A549 (cell line): ENCODE measurements at regions not wholly inside any gene's neighbourhood (a gene's known extent, or its start where the extent isn't known, plus 50 kb on each side); places are given as distances from the start of the nearest gene placed in this dataset.

ENCODE experiments used
- ATAC-seq, 2 experiments: fragments of 200-7000 bp in 1 of 2; fragments of >200 bp in 1 of 2; cut with Nextera tagmentation in 1 of 2; cut with Tn5 transposase in 1 of 2; 3 replicates each; pipeline versions ENCODE4 v1.8.0 to v1.9.1; 2018 to 2020; ENCODE audit warnings: mild to moderate bottlenecking in 1 of 2, moderate library complexity in 1 of 2
- CTCF ChIA-PET: fragments of 300-600 bp; sonication (Branson Sonifier 250); formaldehyde crosslinking; extraction: SDS; loops from one replicate; lab custom pipeline; 2021; ENCODE audit warnings: antibody characterized with exemption, inconsistent platforms; lab: Yijun Ruan, JAX
- POLR2A ChIA-PET: fragments of 350-600 bp; formaldehyde crosslinking; extraction: SDS; loops from one replicate; lab custom pipeline; 2021; ENCODE audit warnings: antibody characterized with exemption, inconsistent platforms; lab: Yijun Ruan, JAX
- DNase-seq, 2 experiments: peaks; one replicate each; pipeline versions ENCODE4 v3.0.0 to v3.0.0-alpha.2; 2011 to 2016; ENCODE audit warnings: low read depth in 1 of 2, low spot score in 1 of 2
- FAIRE-seq: peaks from 2 replicates; lab custom pipeline; 2011; peaks lifted over from hg19 to GRCh38; lab: Jason Lieb, UNC
- H3K27ac ChIP-seq, 2 experiments: fragments of >200 bp; sonication (Bioruptor Twin); formaldehyde crosslinking; 3 replicates each; pipeline ENCODE4 v1.5.1; 2016 to 2017
- H3K4me1 ChIP-seq: fragments of >200 bp; sonication (Bioruptor Twin); formaldehyde crosslinking; 3 replicates; pipeline ENCODE4 v1.6.1; 2016
- H3K4me2 ChIP-seq: fragments of >200 bp; sonication (Bioruptor Twin); formaldehyde crosslinking; 3 replicates; pipeline ENCODE4 v1.6.1; 2016
- H3K4me3 ChIP-seq: fragments of >200 bp; sonication (Bioruptor Twin); formaldehyde crosslinking; 3 replicates; pipeline ENCODE4 v1.5.1; 2016
- H3K9me3 ChIP-seq: fragments of >200 bp; sonication (Bioruptor Twin); formaldehyde crosslinking; 3 replicates; pipeline ENCODE4 v1.6.1; 2016
- CBX8 ChIP-seq: fragments of 200-600 bp; sonication (generic); IDR thresholded peaks from 2 replicates; pipeline ENCODE4 v1.6.1; 2016
- CHD2 ChIP-seq: fragments of 150-350 bp; IDR thresholded peaks from 2 replicates; pipeline ENCODE4 v1.6.1; 2014; ENCODE audit warnings: low read length; ENCODE audit not compliant: partially characterized antibody
- CHD4 ChIP-seq: fragments of 200-600 bp; sonication (generic); IDR thresholded peaks from 2 replicates; pipeline ENCODE4 v1.6.1; 2016; ENCODE audit warnings: antibody characterized with exemption, mild to moderate bottlenecking, borderline replicate concordance
- EHMT2 ChIP-seq: fragments of 200-600 bp; sonication (generic); IDR thresholded peaks from 2 replicates; pipeline ENCODE4 v1.6.1; 2016; ENCODE audit warnings: antibody characterized with exemption, low read depth, mild to moderate bottlenecking, moderate library complexity
- ELK1 ChIP-seq: fragments of 150-350 bp; IDR thresholded peaks from 2 replicates; pipeline ENCODE4 v1.6.1; 2014; ENCODE audit warnings: low read depth, mild to moderate bottlenecking, low read length
- EP300 ChIP-seq, 2 experiments: fragments of >200 bp; sonication (Bioruptor Twin); formaldehyde crosslinking; IDR thresholded peaks; 2 replicates in 1 of 2; 3 replicates in 1 of 2; pipeline ENCODE4 v1.6.1; 2016 to 2017
- FOSL2 ChIP-seq, 2 experiments: fragments of 450-650 bp in 1 of 2; fragments of >200 bp in 1 of 2; sonication (Bioruptor Twin) in 1 of 2; formaldehyde crosslinking; IDR thresholded peaks; 2 replicates each; pipeline versions ENCODE4 v1.5.0 to v1.6.1; 2016 to 2020; ENCODE audit warnings: mild to moderate bottlenecking in 1 of 2, moderate library complexity in 1 of 2
- FOXS1 ChIP-seq: fragments of 250-450 bp; sonication (Bioruptor Pico); IDR thresholded peaks from 2 replicates; pipeline ENCODE4 v1.5.0; 2020; ENCODE audit warnings: mild to moderate bottlenecking, moderate library complexity
- HEYL ChIP-seq: fragments of 250-450 bp; sonication (Bioruptor Pico); IDR thresholded peaks from 2 replicates; pipeline ENCODE4 v1.8.0; 2021; ENCODE audit warnings: mild to moderate bottlenecking, moderate library complexity
- HOXB5 ChIP-seq: fragments of 250-450 bp; sonication (Bioruptor Pico); IDR thresholded peaks from 2 replicates; pipeline ENCODE4 v1.5.0; 2020; ENCODE audit warnings: mild to moderate bottlenecking, moderate library complexity
- KDM1A ChIP-seq: fragments of 200-600 bp; sonication (generic); IDR thresholded peaks from 2 replicates; pipeline ENCODE4 v1.6.1; 2016; ENCODE audit warnings: low read depth, mild to moderate bottlenecking
- MAZ ChIP-seq: fragments of 150-350 bp; IDR thresholded peaks from 2 replicates; pipeline ENCODE4 v1.6.1; 2014; ENCODE audit warnings: antibody characterized with exemption, low read depth, low read length, borderline replicate concordance
- PHF8 ChIP-seq: fragments of 200-600 bp; sonication (generic); IDR thresholded peaks from 2 replicates; pipeline ENCODE4 v1.6.1; 2016; ENCODE audit warnings: low read depth, mild to moderate bottlenecking, antibody characterized with exemption, moderate library complexity, borderline replicate concordance
- POLR2AphosphoS2 ChIP-seq: conservative IDR thresholded peaks from 2 replicates; pipeline ENCODE4 v1.6.1; 2012; ENCODE audit warnings: low read length, improper control_type of control experiment, inconsistent platforms
- RAD21 ChIP-seq, 2 experiments: fragments of >200 bp in 1 of 2; sonication (Bioruptor Twin) in 1 of 2; formaldehyde crosslinking in 1 of 2; IDR thresholded peaks in 1 of 2; conservative IDR thresholded peaks in 1 of 2; 2 replicates in 1 of 2; 3 replicates in 1 of 2; pipeline ENCODE4 v1.6.1; 2012 to 2018; ENCODE audit warnings: inconsistent platforms in 1 of 2
- RARB ChIP-seq: fragments of 250-450 bp; sonication (Bioruptor Pico); IDR thresholded peaks from 2 replicates; pipeline ENCODE4 v1.8.0; 2021; ENCODE audit warnings: mild to moderate bottlenecking, moderate library complexity
- SMC3 ChIP-seq: fragments of >200 bp; sonication (Bioruptor Twin); formaldehyde crosslinking; IDR thresholded peaks from 3 replicates; pipeline ENCODE4 v1.6.1; 2018; ENCODE audit warnings: inconsistent platforms
- TP53 ChIP-seq: fragments of 250-450 bp; sonication (Bioruptor Pico); IDR thresholded peaks from 2 replicates; pipeline ENCODE4 v1.5.0; 2021; ENCODE audit warnings: mild to moderate bottlenecking, moderate library complexity
- ZC3H11A ChIP-seq: fragments of 450-650 bp; IDR thresholded peaks from 2 replicates; pipeline ENCODE4 v1.6.1; 2014; ENCODE audit warnings: antibody characterized with exemption, mild to moderate bottlenecking
- ZNF302 ChIP-seq: fragments of 250-450 bp; sonication (Bioruptor Pico); IDR thresholded peaks from 2 replicates; pipeline ENCODE4 v1.9.0; 2021; ENCODE audit warnings: inconsistent platforms, mild to moderate bottlenecking, moderate library complexity
- WGBS: methylation state at CpG from one replicate; pipeline ENCODE4 v1.1.6; 2017; ENCODE audit errors: missing lambda C conversion rate; 5-methylcytosine and 5-hydroxymethylcytosine counted together
- TF ChIP-seq, protein P1 (sequence below): IDR thresholded peaks from 2 replicates; pipeline ENCODE4 v1.6.1; 2012
- TF ChIP-seq, protein P2 (sequence below): fragments of 250-450 bp; sonication (Bioruptor Pico); IDR thresholded peaks from 2 replicates; pipeline ENCODE4 v1.5.0; 2020; ENCODE audit warnings: low read depth, mild to moderate bottlenecking, moderate library complexity
- TF ChIP-seq, protein P3 (sequence below): fragments of >200 bp; sonication (Bioruptor Twin); formaldehyde crosslinking; IDR thresholded peaks from 2 replicates; pipeline ENCODE4 v1.6.1; 2016

DNA sequence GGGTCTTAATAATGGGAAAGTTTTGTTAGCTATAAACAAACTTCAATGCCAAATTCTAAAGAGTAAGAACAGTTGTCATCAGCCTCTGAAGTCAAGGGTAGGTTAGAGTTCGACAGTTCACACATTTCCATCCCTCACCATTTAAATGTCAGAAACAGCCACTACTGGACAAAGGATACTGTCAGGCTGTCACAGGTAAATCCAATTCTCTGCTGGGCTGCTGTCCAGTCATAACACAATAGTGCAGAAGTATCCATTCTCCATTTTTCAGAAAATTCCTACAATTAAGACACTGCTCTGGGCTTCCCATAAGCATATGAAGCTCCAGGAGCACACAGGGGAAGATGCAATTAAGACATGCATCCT, 221.4 kb downstream of the RPS29 start:
- ChIA-PET CTCF (interaction anchor here (1.2 kb wide), 1 partner anchor 58 kb away, joined by 3 read pairs; no protein-coding TSS in a partner anchor), POLR2A (no interaction called here)
- Histone ChIP-seq H3K4me3 (no peak overlapping the region), H3K4me1 (no peaks in the 10 kb centered on the region), H3K9me3 (no peaks in the 10 kb centered on the region), H3K27ac (no peak overlapping the region), H3K4me2 (no peak overlapping the region)
- no peak for ATAC-seq
- TF ChIP-seq CHD2 (no peak), RAD21 (conservative IDR thresholded peaks at IDR 0.05 in 1 of 2, IDR thresholded peaks at IDR 0.05 in 1 of 2) (no peak), ZNF302 (CRISPR knock-in tag) (no peak), FOSL2 (IDR thresholded peaks at IDR 0.05) (no peak), FOSL2 (CRISPR knock-in tag; IDR thresholded peaks at IDR 0.05) (no peak), CHD4 (no peak)
- WGBS = 0% methylated on average over 1 of the region's 1 CpG
- DNase-seq = no peak
- FAIRE-seq = no peak

DNA sequence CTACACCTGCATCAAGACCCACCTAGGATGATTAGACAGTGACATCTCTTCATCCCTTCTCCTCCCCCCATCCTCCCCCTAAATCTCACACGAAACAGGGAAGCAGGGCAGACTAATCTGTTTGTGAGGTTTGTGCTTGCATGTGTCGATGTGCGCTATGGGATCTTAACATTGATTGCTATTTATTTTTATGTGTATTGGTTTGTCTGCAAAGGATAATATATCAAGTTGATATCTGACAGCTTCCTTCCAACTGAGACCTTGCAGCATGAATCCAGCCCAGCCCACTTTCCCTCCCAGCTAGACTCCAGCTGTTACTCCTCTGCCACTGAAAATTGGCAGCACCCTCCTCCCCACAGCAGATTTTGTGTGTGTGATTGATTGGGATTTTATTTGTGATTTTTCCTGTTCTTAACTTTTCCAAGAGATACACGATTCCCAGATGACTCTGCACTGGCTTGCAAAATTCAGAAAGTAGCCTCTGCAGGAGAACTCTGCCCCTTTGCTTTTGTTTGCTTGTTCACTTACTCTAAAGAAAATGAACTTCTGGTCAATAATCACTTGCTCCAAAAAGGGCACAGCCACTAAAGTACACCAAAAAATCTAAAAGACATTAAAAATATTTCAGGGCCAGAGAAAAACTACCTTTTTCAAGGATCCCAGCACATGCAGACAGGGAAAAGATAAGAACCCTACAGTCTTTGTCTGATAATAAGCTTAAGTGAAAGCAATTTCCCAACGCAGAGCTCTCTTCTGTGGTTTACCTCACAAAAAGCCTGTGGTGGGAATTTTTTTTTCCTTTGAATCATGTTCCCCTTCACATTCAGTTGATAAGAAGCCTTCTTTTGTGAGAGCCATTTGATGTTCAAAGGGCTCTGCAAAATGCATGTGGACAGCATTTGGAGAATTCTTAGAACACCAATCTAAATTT, 222.1 kb downstream of the RPS29 start:
- no peak for ATAC-seq
- no peak overlapping the region for H3K4me3 ChIP-seq
- no peak overlapping the region for H3K27ac ChIP-seq
- FAIRE-seq = no peak
- H3K4me2 ChIP-seq = no peak overlapping the region
- CTCF ChIA-PET = interaction anchor here (1.2 kb wide), 1 partner anchor 58 kb away, joined by 3 read pairs; no protein-coding TSS in a partner anchor
- TF ChIP-seq EHMT2 = no peak
- no peak for TF ChIP-seq HOXB5 (CRISPR knock-in tag)
- no peak for TF ChIP-seq SMC3
- no peak for TF ChIP-seq ZC3H11A
- TF ChIP-seq ELK1 = no peak
- TF ChIP-seq, all 56 proteins: peak for 0
- Histone ChIP-seq H3K4me1 (no peaks in the 10 kb centered on the region), H3K9me3 (no peaks in the 10 kb centered on the region)
- DNase-seq = no peak
- WGBS = 18% methylated on average over 5 of the region's 5 CpGs
- POLR2A ChIA-PET = no interaction called here

DNA sequence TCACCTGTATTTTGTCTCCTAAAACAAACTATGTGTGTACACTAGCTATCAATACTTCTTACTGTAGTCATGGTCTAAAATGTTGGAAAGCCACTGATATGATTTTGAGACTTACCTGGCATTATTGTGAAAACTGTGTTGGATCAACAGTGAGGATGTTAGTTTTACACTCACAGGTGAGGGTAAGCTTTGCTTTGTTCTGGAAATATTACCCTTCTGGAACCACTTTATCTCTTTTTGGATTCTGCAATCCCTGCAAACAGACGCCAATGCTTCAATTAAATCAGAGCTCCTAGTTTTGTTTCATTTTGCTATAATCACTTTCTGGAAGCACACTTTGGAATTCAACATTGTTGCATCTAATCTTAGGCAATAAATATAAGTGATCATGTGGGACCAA, 223.3 kb downstream of the RPS29 start:
- WGBS = 16% methylated on average over 1 of the region's 1 CpG
- no peak for ATAC-seq

More for the DNA sequence above, 223.3 kb downstream of the RPS29 start:
- no peak overlapping the region for H3K4me3 ChIP-seq
- H3K4me1 ChIP-seq = no peaks in the 10 kb centered on the region
- FAIRE-seq (no peak), DNase-seq (no peak)
- CTCF ChIA-PET = no interaction called here
- POLR2A ChIA-PET = no interaction called here
- H3K9me3 ChIP-seq = no peaks in the 10 kb centered on the region
- H3K27ac ChIP-seq = no peak overlapping the region
- TF ChIP-seq CBX8 (no peak), PHF8 (no peak), HEYL (CRISPR knock-in tag) (no peak), ZC3H11A (no peak), MAZ (no peak), FOXS1 (no peak), FOSL2 (IDR thresholded peaks at IDR 0.05) (no peak), FOSL2 (CRISPR knock-in tag; IDR thresholded peaks at IDR 0.05) (no peak), RARB (CRISPR knock-in tag) (no peak), KDM1A (no peak), EP300 (IDR thresholded peaks at IDR 0.05) (no peak), TP53 (no peak), POLR2AphosphoS2 (no peak)
- TF ChIP-seq, protein P1, sequence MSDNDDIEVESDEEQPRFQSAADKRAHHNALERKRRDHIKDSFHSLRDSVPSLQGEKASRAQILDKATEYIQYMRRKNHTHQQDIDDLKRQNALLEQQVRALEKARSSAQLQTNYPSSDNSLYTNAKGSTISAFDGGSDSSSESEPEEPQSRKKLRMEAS = no peak
- TF ChIP-seq, protein P2, sequence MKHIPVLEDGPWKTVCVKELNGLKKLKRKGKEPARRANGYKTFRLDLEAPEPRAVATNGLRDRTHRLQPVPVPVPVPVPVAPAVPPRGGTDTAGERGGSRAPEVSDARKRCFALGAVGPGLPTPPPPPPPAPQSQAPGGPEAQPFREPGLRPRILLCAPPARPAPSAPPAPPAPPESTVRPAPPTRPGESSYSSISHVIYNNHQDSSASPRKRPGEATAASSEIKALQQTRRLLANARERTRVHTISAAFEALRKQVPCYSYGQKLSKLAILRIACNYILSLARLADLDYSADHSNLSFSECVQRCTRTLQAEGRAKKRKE (CRISPR knock-in tag) = no peak
- TF ChIP-seq, protein P3, sequence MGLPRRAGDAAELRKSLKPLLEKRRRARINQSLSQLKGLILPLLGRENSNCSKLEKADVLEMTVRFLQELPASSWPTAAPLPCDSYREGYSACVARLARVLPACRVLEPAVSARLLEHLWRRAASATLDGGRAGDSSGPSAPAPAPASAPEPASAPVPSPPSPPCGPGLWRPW = no peak
- H3K4me2 ChIP-seq = no peak overlapping the region
